Ovary (tissue), 3 donors: ENCODE measurements at regions not wholly inside any gene's neighbourhood (a gene's known extent, or its start where the extent isn't known, plus 50 kb on each side); places are given as distances from the start of the nearest gene placed in this dataset.

ENCODE experiments used
- CTCF ChIP-seq, 3 donors: fragments of 450-650 bp in 2 of 3; fragments of 200-600 bp in 1 of 3; IDR thresholded peaks; one replicate each; pipeline versions ENCODE4 v1.5.1 to v1.8.0; 2016 to 2022; ENCODE audit warnings: antibody characterized with exemption in 3 of 3, mild to moderate bottlenecking in 1 of 3
- EP300 ChIP-seq: sonication (generic); formaldehyde crosslinking; IDR thresholded peaks from one replicate; pipeline ENCODE4 v1.6.1; 2017; ENCODE audit warnings: antibody characterized with exemption
- POLR2A ChIP-seq: fragments of 450-650 bp; IDR thresholded peaks from one replicate; pipeline ENCODE4 v1.6.1; 2017; ENCODE audit warnings: antibody characterized with exemption, mild to moderate bottlenecking, moderate library complexity
- donor health status: DM: no; HTN: no; CAD: no.

DNA sequence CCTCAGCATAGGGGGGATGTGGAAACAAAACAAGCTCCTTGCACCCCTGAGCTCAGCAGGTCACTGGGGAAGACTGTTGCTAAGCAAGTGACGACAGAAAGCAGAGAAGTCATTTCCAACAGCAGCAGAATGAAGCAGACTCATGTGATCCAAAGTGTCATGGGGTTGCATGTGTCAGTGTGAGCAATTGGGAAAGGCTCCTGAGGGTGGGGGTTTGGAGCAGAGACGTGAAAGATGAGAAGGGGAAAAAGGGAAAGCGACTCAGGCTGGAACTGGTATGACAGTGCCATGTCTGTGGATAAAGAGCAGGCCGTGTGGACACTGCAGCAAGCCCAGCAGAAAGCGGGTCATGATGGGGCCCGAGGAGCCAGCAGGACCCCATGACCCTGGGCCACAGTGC is 363.9 kb downstream of the PREX1 start:
- TF ChIP-seq EP300 = no peak
- TF ChIP-seq CTCF (IDR thresholded peaks at IDR 0.05) = no peak
- no peak for TF ChIP-seq POLR2A
